ENCODE measurements at regions not wholly inside any gene's neighbourhood (a gene's known extent, or its start where the extent isn't known, plus 50 kb on each side); places are given as distances from the start of the nearest gene placed in this dataset.

DNA sequence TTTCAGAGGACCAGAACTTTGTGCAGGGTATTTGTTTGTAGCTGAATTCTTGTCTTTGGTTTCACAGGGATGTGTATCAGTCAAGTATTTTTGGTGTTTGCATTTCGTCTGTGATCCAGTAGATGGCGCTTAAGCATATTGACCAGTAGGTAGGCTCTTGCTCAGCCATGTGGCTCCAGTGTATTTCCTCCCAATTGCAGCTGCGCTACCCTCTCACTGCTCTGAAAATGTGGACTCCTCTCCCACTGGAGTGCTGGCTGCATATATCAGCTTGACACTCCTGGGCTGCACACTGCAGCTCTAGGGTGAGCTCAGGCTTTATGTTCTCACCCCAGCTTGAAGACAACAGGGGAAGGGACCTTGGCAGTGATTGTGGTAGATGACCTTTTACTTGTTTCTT is 1264.3 kb upstream of the ALCAM start:
- DNase-seq (ENCODE audit: low spot score) = peak; percentile 1
- TF ChIP-seq CTCF (conservative IDR thresholded peaks at IDR 0.05; ENCODE audit: low read depth) = peak; percentile 42
- ChIA-PET CTCF (interaction anchor here (0.6 kb wide), 1 partner anchor 1387 kb away, joined by 3 read pairs; no protein-coding TSS in a partner anchor), POLR2A (ENCODE audit: low non-redundant PET) (no interaction called here)
- no peak overlapping the region for H3K27ac ChIP-seq

DNA sequence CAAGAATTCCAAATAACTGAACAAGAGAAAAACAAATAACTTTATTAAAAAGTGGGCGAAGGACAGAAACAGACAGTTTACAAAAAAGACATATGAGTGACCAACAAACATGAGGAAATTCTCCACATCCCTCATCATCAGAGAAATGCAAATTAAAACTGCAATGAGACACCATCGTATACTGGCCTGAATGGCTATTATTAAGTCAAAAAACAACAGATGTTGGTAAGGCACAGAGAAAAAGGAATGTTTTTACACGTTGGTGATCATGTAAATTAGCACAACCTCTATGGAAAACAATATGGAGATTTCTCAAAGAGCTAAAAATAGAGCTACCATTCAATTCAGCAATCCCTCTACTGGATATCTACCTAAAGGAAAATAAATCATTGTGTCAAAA is 1260.4 kb upstream of the ALCAM start:
- POLR2A ChIA-PET (ENCODE audit: low non-redundant PET) = no interaction called here
- no peak for DNase-seq (ENCODE audit: low spot score)
- H3K27ac ChIP-seq = no peak overlapping the region
- no peak for TF ChIP-seq CTCF (conservative IDR thresholded peaks at IDR 0.05; ENCODE audit: low read depth)
- CTCF ChIA-PET = no interaction called here

GRCh38 chr3:104108522-104108921 is 1258.2 kb upstream of the ALCAM start:
- POLR2A ChIA-PET (ENCODE audit: low non-redundant PET) = no interaction called here
- no peak overlapping the region for H3K27ac ChIP-seq
- CTCF ChIA-PET = no interaction called here
- no peak for DNase-seq (ENCODE audit: low spot score)
- TF ChIP-seq CTCF (conservative IDR thresholded peaks at IDR 0.05; ENCODE audit: low read depth) = no peak

- POLR2A ChIA-PET (ENCODE audit: low non-redundant PET) = no interaction called here
- no peak overlapping the region for H3K27ac ChIP-seq
- DNase-seq (ENCODE audit: low spot score) = no peak
- CTCF ChIA-PET = interaction anchor here (0.7 kb wide), 1 partner anchor 138 kb away, joined by 3 read pairs; no protein-coding TSS in a partner anchor
- no peak for TF ChIP-seq CTCF (conservative IDR thresholded peaks at IDR 0.05; ENCODE audit: low read depth)
These were observed 1240.2 kb upstream of the ALCAM start for GRCh38 chr3:104126463-104126862.

DNA sequence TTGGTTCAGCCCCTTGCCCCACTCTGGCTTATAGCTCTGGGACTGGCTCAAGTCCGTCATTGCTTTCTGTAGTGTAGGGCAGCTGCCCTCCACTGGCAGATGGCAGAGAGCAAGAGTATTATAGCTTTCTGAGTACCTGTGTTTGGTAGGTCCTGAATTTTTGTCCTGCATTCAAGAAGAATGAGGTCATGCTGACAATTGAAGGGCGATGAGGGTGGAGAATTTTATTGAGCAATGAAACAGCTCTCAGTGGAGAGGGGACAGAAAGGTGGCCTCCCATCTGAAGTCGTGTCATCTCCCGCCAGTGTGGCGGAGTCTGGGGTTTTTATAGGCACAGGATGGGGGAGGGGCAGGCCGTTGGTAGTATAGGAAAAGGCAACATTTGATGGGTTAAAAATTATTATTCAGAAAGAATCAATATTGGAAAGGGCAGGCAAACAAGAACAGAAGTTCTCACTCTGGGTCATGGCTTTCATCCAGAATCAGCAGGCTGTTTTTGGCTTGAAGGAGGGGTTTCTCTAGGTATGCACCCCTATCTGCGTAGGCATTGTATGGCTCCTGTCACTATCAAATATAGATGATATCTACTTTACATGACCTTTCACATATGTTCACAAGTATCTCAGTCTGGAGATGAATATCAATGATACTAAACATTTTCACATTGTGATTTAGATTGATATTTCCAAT is 1239.7 kb upstream of the ALCAM start:
- POLR2A ChIA-PET (ENCODE audit: low non-redundant PET) = no interaction called here
- CTCF ChIA-PET = interaction anchor here (0.5 to 0.7 kb wide), 2 partner anchors 39 to 138 kb away, joined by 3 to 4 read pairs; no protein-coding TSS in a partner anchor
- no peak for DNase-seq (ENCODE audit: low spot score)
- TF ChIP-seq CTCF (conservative IDR thresholded peaks at IDR 0.05; ENCODE audit: low read depth) = no peak
- H3K27ac ChIP-seq = no peak overlapping the region

DNA sequence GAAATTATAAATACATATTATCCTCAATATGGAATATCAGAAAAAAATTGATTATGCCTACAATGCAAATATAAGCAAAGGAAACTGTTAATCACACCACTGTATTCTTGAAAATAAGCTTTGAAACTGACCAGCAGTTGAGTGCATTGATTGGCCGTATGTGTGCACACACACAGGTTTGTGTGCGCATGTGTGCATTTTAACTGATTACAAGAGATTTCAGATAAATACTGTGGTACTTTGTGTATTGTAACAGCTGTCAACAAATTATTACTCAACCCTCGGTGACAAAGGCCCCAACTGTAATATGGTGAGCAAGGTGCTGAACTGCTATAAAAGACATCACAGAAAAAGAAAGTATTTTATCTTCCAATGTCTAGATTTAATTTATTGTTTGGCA is 1238.9 kb upstream of the ALCAM start:
- no peak overlapping the region for H3K27ac ChIP-seq
- ChIA-PET POLR2A (ENCODE audit: low non-redundant PET) (no interaction called here), CTCF (no interaction called here)
- TF ChIP-seq CTCF (conservative IDR thresholded peaks at IDR 0.05; ENCODE audit: low read depth) = no peak
- DNase-seq (ENCODE audit: low spot score) = no peak
